Natural killer cell (primary cell): ENCODE measurements at regions not wholly inside any gene's neighbourhood (a gene's known extent, or its start where the extent isn't known, plus 50 kb on each side); places are given as distances from the start of the nearest gene placed in this dataset.

Source experiments
- ATAC-seq, 3 donors: fragments of 150-1000 bp in 2 of 3; fragments of 200-7000 bp in 1 of 3; cut with Tn5 transposase; 1 replicate in 1 of 3; 2 replicates in 2 of 3; pipeline ENCODE4 v1.10.0; 2021; ENCODE audit warnings: mild to moderate bottlenecking in 2 of 3, moderate library complexity in 2 of 3
- DNase-seq, 2 donors: peaks; one replicate each; pipeline versions ENCODE4 v3.0.0 to v3.0.0-alpha.2; 2013 to 2021; ENCODE audit warnings: mixed read lengths in 1 of 2
- H3K27ac ChIP-seq: one replicate; pipeline ENCODE4 v1.5.1; 2013; ENCODE audit warnings: mild to moderate bottlenecking, low read length
- H3K27me3 ChIP-seq: one replicate; pipeline ENCODE4 v1.6.1; 2013; ENCODE audit warnings: low read length; ENCODE audit not compliant: control insufficient read depth, insufficient read depth
- H3K36me3 ChIP-seq: one replicate; pipeline ENCODE4 v1.6.1; 2013; ENCODE audit warnings: low read length; ENCODE audit not compliant: control insufficient read depth, insufficient read depth
- H3K4me1 ChIP-seq: one replicate; pipeline ENCODE4 v1.6.1; 2013; ENCODE audit warnings: low read length; ENCODE audit not compliant: control insufficient read depth, insufficient read depth
- H3K4me3 ChIP-seq: one replicate; pipeline ENCODE4 v1.5.1; 2013; ENCODE audit warnings: low read length
- H3K9me3 ChIP-seq: one replicate; pipeline ENCODE4 v1.6.1; 2013; ENCODE audit warnings: low read length; ENCODE audit not compliant: control insufficient read depth, insufficient read depth
- H3K27ac Mint-ChIP-seq, 2 donors: one replicate each; pipeline ENCODE4 v1.8.0; 2022; ENCODE audit warnings: mild to moderate bottlenecking in 2 of 2, mixed read lengths in 2 of 2, moderate library complexity in 1 of 2
- H3K27me3 Mint-ChIP-seq, 2 donors: one replicate each; pipeline ENCODE4 v1.8.0; 2022; ENCODE audit warnings: low read depth in 2 of 2, mixed read lengths in 2 of 2
- H3K36me3 Mint-ChIP-seq: one replicate; pipeline ENCODE4 v1.8.0; 2022; ENCODE audit warnings: mixed read lengths
- H3K4me1 Mint-ChIP-seq, 2 donors: one replicate each; pipeline ENCODE4 v1.8.0; 2022; ENCODE audit warnings: mixed read lengths in 2 of 2
- H3K4me3 Mint-ChIP-seq: one replicate; pipeline ENCODE4 v1.8.0; 2022; ENCODE audit warnings: mild to moderate bottlenecking, moderate library complexity, mixed read lengths
- H3K9me3 Mint-ChIP-seq, 2 donors: one replicate each; pipeline ENCODE4 v1.8.0; 2022; ENCODE audit warnings: mixed read lengths in 2 of 2
- CTCF ChIP-seq: fragments of 200-600 bp; IDR thresholded peaks from one replicate; pipeline ENCODE4 v1.8.0; 2022; ENCODE audit warnings: antibody characterized with exemption
- WGBS: methylation state at CpG from one replicate; pipeline ENCODE4 v1.1.7; 2013; ENCODE audit warnings: missing lambda C conversion rate; ENCODE audit not compliant: insufficient coverage; 5-methylcytosine and 5-hydroxymethylcytosine counted together
- intact Hi-C: fragments of 100-400 bp; cut with micrococcal nuclease; formaldehyde crosslinking; loops from one replicate; pipeline ENCODE4 v1.14.2; 2022

- intact Hi-C loops = no loop called here
- DNase-seq (no peak), ATAC-seq (no peak)
- Histone ChIP-seq H3K4me3 (no peak overlapping the region), H3K27ac (no peak overlapping the region), H3K4me1 (no peaks in the 10 kb centered on the region), H3K36me3 (no peaks in the 10 kb centered on the region), H3K9me3 (no peaks in the 10 kb centered on the region), H3K27me3 (no peaks in the 10 kb centered on the region)
- Mint-ChIP-seq H3K9me3 (no peaks in the 10 kb centered on the region), H3K36me3 (no peaks in the 10 kb centered on the region), H3K27ac (no peak overlapping the region), H3K4me1 (no peaks in the 10 kb centered on the region), H3K27me3 (no peaks in the 10 kb centered on the region), H3K4me3 (no peak overlapping the region)
- 78% methylated on average over 1 of the region's 2 CpGs for WGBS
- no peak for TF ChIP-seq CTCF
These were observed 465.2 kb upstream of the TGFBR2 start for GRCh38 chr3:30141178-30141581.

- Mint-ChIP-seq H3K4me1 (no peaks in the 10 kb centered on the region), H3K36me3 (no peaks in the 10 kb centered on the region), H3K9me3 (no peaks in the 10 kb centered on the region), H3K4me3 (no peak overlapping the region), H3K27ac (no peak overlapping the region), H3K27me3 (no peaks in the 10 kb centered on the region)
- Histone ChIP-seq H3K27me3 (no peaks in the 10 kb centered on the region), H3K4me3 (no peak overlapping the region), H3K27ac (no peak overlapping the region), H3K9me3 (no peaks in the 10 kb centered on the region), H3K36me3 (no peaks in the 10 kb centered on the region), H3K4me1 (no peaks in the 10 kb centered on the region)
- no peak for DNase-seq
- 87% methylated on average over 3 of the region's 3 CpGs for WGBS
- intact Hi-C loops = no loop called here
- no peak for TF ChIP-seq CTCF
- ATAC-seq = no peak
These were observed 464.5 kb upstream of the TGFBR2 start for GRCh38 chr3:30141927-30142326.

GRCh38 chr3:30142946-30143345 lies 463.5 kb upstream of the TGFBR2 start:
- H3K27ac ChIP-seq = no peak overlapping the region
- no peak for TF ChIP-seq CTCF

GRCh38 chr3:30145281-30145680 lies 461.1 kb upstream of the TGFBR2 start:
- Mint-ChIP-seq H3K4me3 (no peak overlapping the region), H3K4me1 (no peaks in the 10 kb centered on the region), H3K36me3 (no peaks in the 10 kb centered on the region), H3K27ac (no peak overlapping the region), H3K9me3 (no peaks in the 10 kb centered on the region), H3K27me3 (peaks cover 2 to 7% of the 10 kb centered on the region in 2 donors)
- H3K27ac ChIP-seq = no peak overlapping the region
- no peaks in the 10 kb centered on the region for H3K4me1 ChIP-seq
- no peaks in the 10 kb centered on the region for H3K27me3 ChIP-seq
- no peak for TF ChIP-seq CTCF
- DNase-seq = no peak
- H3K4me3 ChIP-seq = no peak overlapping the region
- intact Hi-C loops = no loop called here
- no peaks in the 10 kb centered on the region for H3K36me3 ChIP-seq
- no peaks in the 10 kb centered on the region for H3K9me3 ChIP-seq
- no peak for ATAC-seq

More at GRCh38 chr3:30142946-30143345, 463.5 kb upstream of the TGFBR2 start:
- Mint-ChIP-seq H3K4me3 (no peak overlapping the region), H3K36me3 (no peaks in the 10 kb centered on the region), H3K27ac (no peak overlapping the region), H3K4me1 (no peaks in the 10 kb centered on the region), H3K9me3 (no peaks in the 10 kb centered on the region), H3K27me3 (no peaks in the 10 kb centered on the region)
- H3K4me3 ChIP-seq = no peak overlapping the region
- no peak for ATAC-seq
- no peaks in the 10 kb centered on the region for H3K4me1 ChIP-seq
- no peaks in the 10 kb centered on the region for H3K36me3 ChIP-seq
- H3K9me3 ChIP-seq = no peaks in the 10 kb centered on the region
- no peaks in the 10 kb centered on the region for H3K27me3 ChIP-seq
- no peak for DNase-seq
- intact Hi-C loops = no loop called here
